ENCODE measurements at regions not wholly inside any gene's neighbourhood (a gene's known extent, or its start where the extent isn't known, plus 50 kb on each side); places are given as distances from the start of the nearest gene placed in this dataset.

- no peak overlapping the region for H3K4ac ChIP-seq (replicated peaks; ENCODE audit: insufficient read length, low read depth, low read length)
- ChIA-PET CTCF (ENCODE audit: partially characterized antibody) (interaction anchor here (1.4 to 2.2 kb wide), 2 partner anchors 93 to 327 kb away, joined by 3 to 5 read pairs; no protein-coding TSS in a partner anchor), POLR2A (ENCODE audit: partially characterized antibody) (interaction anchor here (0.7 kb wide), 1 partner anchor 196 kb away, joined by 3 read pairs; no protein-coding TSS in a partner anchor)
- H4K8ac ChIP-seq (ENCODE audit: extremely low read depth, insufficient read depth, low read length): no peak overlapping the region
- no peak overlapping the region for H3K18ac ChIP-seq (ENCODE audit: extremely low read depth, low read length)
- 0 out of 7 replicates have a peak, but pooled peaks cover 0 to 2% (median 0%) of the 10 kb centered on the region in 4 experiments for H3K4me1 ChIP-seq (replicated peaks in 1 of 4; ENCODE audit: control insufficient read depth in 3 of 4, insufficient read depth in 4 of 4, low read length in 3 of 4)
- no peaks in the 10 kb centered on the region for H3K23me2 ChIP-seq (ENCODE audit: low read depth, low read length)
- H2AK5ac ChIP-seq (ENCODE audit: low read depth, low read length): no peak overlapping the region
- no peaks in the 10 kb centered on the region for H4K20me1 ChIP-seq (replicated peaks in 1 of 2; ENCODE audit: control insufficient read depth in 1 of 2, insufficient read depth in 2 of 2, low read length in 2 of 2)
- H3K56ac ChIP-seq (replicated peaks; ENCODE audit: insufficient read length, low read depth, low read length): no peak overlapping the region
- no peak overlapping the region for H4K91ac ChIP-seq (replicated peaks; ENCODE audit: insufficient read length, low read length)
- no peaks in the 10 kb centered on the region for H3K79me1 ChIP-seq (ENCODE audit: low read depth, low read length)
- no peak for DNase-seq (ENCODE audit: low read depth in 1 of 2, low spot score in 2 of 2)
- no peak overlapping the region for H2BK20ac ChIP-seq (ENCODE audit: low read length)
- H2BK120ac ChIP-seq (replicated peaks; ENCODE audit: low read depth, low read length): no peak overlapping the region
- H3K9me3 ChIP-seq (ENCODE audit: insufficient read depth in 2 of 2, low read depth in 1 of 2, low read length in 1 of 2): peaks cover 0 to 4% of the 10 kb centered on the region in 2 experiments; a peak in 1 of 4 replicates
- no peak overlapping the region for H3K4me2 ChIP-seq (ENCODE audit: insufficient read depth in 1 of 2, low read depth in 2 of 2, low read length in 2 of 2)
- H2AFZ ChIP-seq (ENCODE audit: low read length): no peak overlapping the region
- H3K4me3 ChIP-seq (ENCODE audit: extremely low read depth in 1 of 4, insufficient read depth in 2 of 4, low read depth in 3 of 4, low read length in 4 of 4): no peak overlapping the region
- no peak overlapping the region for H3K23ac ChIP-seq (ENCODE audit: insufficient read length)
- H4K5ac ChIP-seq (ENCODE audit: insufficient read length, low read depth, low read length): no peak overlapping the region
- H3K14ac ChIP-seq (ENCODE audit: insufficient read length): no peak overlapping the region
- H2BK15ac ChIP-seq (ENCODE audit: low read length): no peak overlapping the region
- no peak for FAIRE-seq
- no peaks in the 10 kb centered on the region; a peak in 1 of 8 replicates for H3K36me3 ChIP-seq (ENCODE audit: control insufficient read depth in 2 of 4, insufficient read depth in 4 of 4, low read length in 3 of 4)
- H3K27me3 ChIP-seq (replicated peaks in 1 of 4; ENCODE audit: control insufficient read depth in 3 of 4, extremely low read depth in 1 of 4, insufficient read depth in 3 of 4, low read length in 3 of 4): no peaks in the 10 kb centered on the region
- no peak overlapping the region for H3K9ac ChIP-seq (replicated peaks in 1 of 4; ENCODE audit: extremely low read depth in 1 of 4, low read depth in 3 of 4, low read length in 3 of 4)
- H2BK5ac ChIP-seq (ENCODE audit: low read depth, low read length): no peak overlapping the region
- no peaks in the 10 kb centered on the region for H3K79me2 ChIP-seq (ENCODE audit: control insufficient read depth in 1 of 2, insufficient read depth in 2 of 2, low read length in 2 of 2)
- H2BK12ac ChIP-seq (ENCODE audit: low read depth, low read length): no peak overlapping the region
- no peak overlapping the region for H3K27ac ChIP-seq (ENCODE audit: low read depth, low read length)
- 89% methylated on average over 5 of the region's 5 CpGs; no CpG with 5 or more reads in 1 of the 2 experiments for WGBS, 2 experiments (ENCODE audit: extremely low coverage in 1 of 2, insufficient coverage in 1 of 2, insufficient read length in 1 of 2, insufficient replicate concordance in 2 of 2, low coverage in 1 of 2, low lambda C conversion rate in 2 of 2, missing lambda C conversion rate in 1 of 2)
- no peak for TF ChIP-seq KDM5A (IDR thresholded peaks at IDR 0.05; ENCODE audit: low read length)
- no peak for TF ChIP-seq TAF1 (IDR thresholded peaks at IDR 0.05; ENCODE audit: low read depth, low read length)
- no peak for TF ChIP-seq EGR1 (IDR thresholded peaks at IDR 0.05; ENCODE audit: borderline replicate concordance, low read depth, low read length)
- TF ChIP-seq POU5F1 (IDR thresholded peaks at IDR 0.05; ENCODE audit: low read depth, low read length): no peak
- TF ChIP-seq SP2 (IDR thresholded peaks at IDR 0.05; ENCODE audit: low read length): no peak
- no peak for TF ChIP-seq FOSL1 (IDR thresholded peaks at IDR 0.05; ENCODE audit: insufficient read depth, low read depth, low read length)
- TF ChIP-seq CREB1 (IDR thresholded peaks at IDR 0.05): no peak
- no peak for TF ChIP-seq HDAC2 (IDR thresholded peaks at IDR 0.05; ENCODE audit: borderline replicate concordance in 1 of 2, low read depth in 2 of 2, low read length in 2 of 2)
- no peak for TF ChIP-seq CBX8 (IDR thresholded peaks at IDR 0.05; ENCODE audit: borderline replicate concordance, low read depth, low read length)
- TF ChIP-seq TCF12 (IDR thresholded peaks at IDR 0.05; ENCODE audit: low read depth, low read length): no peak
- no peak for TF ChIP-seq EZH2 (IDR thresholded peaks at IDR 0.05; ENCODE audit: low read depth, low read length, severe bottlenecking)
- TF ChIP-seq TAF7 (optimal IDR thresholded peaks at IDR 0.05; ENCODE audit: borderline replicate concordance, low read depth, low read length): no peak
- no peak for TF ChIP-seq CHD1 (IDR thresholded peaks at IDR 0.05; ENCODE audit: low read depth, low read length)
Measured at GRCh38 chr6:125640441-125641150, 108.8 kb upstream of the HEY2 start.

Measured in H1 (cell line).